SK-N-SH treated with all-trans-retinoic acid at 6 μM for 48 hours (cell line): ENCODE measurements at regions not wholly inside any gene's neighbourhood (a gene's known extent, or its start where the extent isn't known, plus 50 kb on each side); places are given as distances from the start of the nearest gene placed in this dataset.

Experiments used
- ATAC-seq: fragments of 200-7000 bp; cut with Tn5 transposase; 3 replicates; pipeline ENCODE4 v1.9.1; 2020; ENCODE audit warnings: mild to moderate bottlenecking, moderate library complexity
- CSDC2 ChIP-seq: fragments of 250-450 bp; sonication (Bioruptor Pico); IDR thresholded peaks from 2 replicates; pipeline ENCODE4 v1.5.0; 2020; ENCODE audit warnings: mild to moderate bottlenecking, moderate library complexity
- CSRNP3 ChIP-seq: fragments of 250-450 bp; sonication (Bioruptor Pico); IDR thresholded peaks from 2 replicates; pipeline ENCODE4 v1.5.1; 2021; ENCODE audit warnings: mild to moderate bottlenecking, moderate library complexity
- ESRRG ChIP-seq: fragments of 250-450 bp; sonication (Bioruptor Pico); IDR thresholded peaks from 2 replicates; pipeline ENCODE4 v1.6.1; 2021; ENCODE audit warnings: mild to moderate bottlenecking
- GLIS3 ChIP-seq: fragments of 250-450 bp; sonication (Bioruptor Pico); IDR thresholded peaks from 2 replicates; pipeline ENCODE4 v1.5.0; 2020; ENCODE audit warnings: mild to moderate bottlenecking, moderate library complexity
- ISL1 ChIP-seq: fragments of 250-450 bp; sonication (Bioruptor Pico); IDR thresholded peaks from 2 replicates; pipeline ENCODE4 v2.1.2; 2022; ENCODE audit warnings: mild to moderate bottlenecking, moderate library complexity
- OSR1 ChIP-seq: fragments of 250-450 bp; sonication (Bioruptor Pico); IDR thresholded peaks from 2 replicates; pipeline ENCODE4 v1.8.0; 2022; ENCODE audit warnings: moderate library complexity, mild to moderate bottlenecking, inconsistent platforms
- PATZ1 ChIP-seq: fragments of 250-450 bp; sonication (Bioruptor Pico); IDR thresholded peaks from 2 replicates; pipeline ENCODE4 v1.8.0; 2020; ENCODE audit warnings: mild to moderate bottlenecking, moderate library complexity, borderline replicate concordance
- POU6F1 ChIP-seq: fragments of 250-450 bp; sonication (Bioruptor Pico); IDR thresholded peaks from 2 replicates; pipeline ENCODE4 v1.8.0; 2021; ENCODE audit warnings: low read depth, mild to moderate bottlenecking, moderate library complexity, borderline replicate concordance
- PPARA ChIP-seq: fragments of 250-450 bp; sonication (Bioruptor Pico); IDR thresholded peaks from 2 replicates; pipeline ENCODE4 v1.5.0; 2020; ENCODE audit warnings: mild to moderate bottlenecking, borderline replicate concordance
- SNAI2 ChIP-seq: fragments of 250-450 bp; sonication (Bioruptor Pico); IDR thresholded peaks from 2 replicates; pipeline ENCODE4 v1.5.0; 2020; ENCODE audit warnings: mild to moderate bottlenecking, moderate library complexity
- TCF4 ChIP-seq: fragments of 250-450 bp; sonication (Bioruptor Pico); IDR thresholded peaks from 2 replicates; pipeline ENCODE4 v1.8.0; 2021; ENCODE audit warnings: mild to moderate bottlenecking, moderate library complexity, borderline replicate concordance
- TOX ChIP-seq: fragments of 250-450 bp; sonication (Bioruptor Pico); IDR thresholded peaks from 2 replicates; pipeline ENCODE4 v1.8.0; 2021; ENCODE audit warnings: mild to moderate bottlenecking, moderate library complexity, borderline replicate concordance
- ZC3H10 ChIP-seq: fragments of 250-450 bp; sonication (Bioruptor Pico); IDR thresholded peaks from 2 replicates; pipeline ENCODE4 v1.5.1; 2021; ENCODE audit warnings: mild to moderate bottlenecking, moderate library complexity
- ZFP3 ChIP-seq: fragments of 250-450 bp; sonication (Bioruptor Pico); IDR thresholded peaks from 2 replicates; pipeline ENCODE4 v1.5.0; 2020; ENCODE audit warnings: mild to moderate bottlenecking, moderate library complexity
- ZFP30 ChIP-seq: fragments of 450-650 bp; formaldehyde crosslinking; IDR thresholded peaks from 2 replicates; pipeline ENCODE4 v1.5.0; 2022; ENCODE audit warnings: mild to moderate bottlenecking, moderate library complexity
- ZNF565 ChIP-seq: fragments of 450-650 bp; formaldehyde crosslinking; conservative IDR thresholded peaks from 2 replicates; pipeline ENCODE4 v1.5.0; 2020; ENCODE audit warnings: low read depth, mild to moderate bottlenecking, moderate library complexity
- ZNF70 ChIP-seq: fragments of 450-650 bp; formaldehyde crosslinking; IDR thresholded peaks from 2 replicates; pipeline ENCODE4 v1.5.0; 2020; ENCODE audit warnings: mild to moderate bottlenecking, moderate library complexity
- ZNF8 ChIP-seq: fragments of 450-650 bp; formaldehyde crosslinking; IDR thresholded peaks from 2 replicates; pipeline ENCODE4 v1.5.0; 2020; ENCODE audit warnings: mild to moderate bottlenecking, moderate library complexity
- TF ChIP-seq, protein P1 (sequence below): fragments of 250-450 bp; sonication (Bioruptor Pico); IDR thresholded peaks from 2 replicates; pipeline ENCODE4 v1.5.1; 2020; ENCODE audit warnings: low read depth, mild to moderate bottlenecking, moderate library complexity

GRCh38 chr5:82804155-82804690, 273.0 kb downstream of the TMEM167A start:
- TF ChIP-seq TCF4 (no peak), ZFP30 (CRISPR knock-in tag) (no peak), ZFP3 (CRISPR knock-in tag) (no peak), SNAI2 (CRISPR knock-in tag) (no peak), ZNF8 (CRISPR knock-in tag) (no peak)
- TF ChIP-seq, protein P1, sequence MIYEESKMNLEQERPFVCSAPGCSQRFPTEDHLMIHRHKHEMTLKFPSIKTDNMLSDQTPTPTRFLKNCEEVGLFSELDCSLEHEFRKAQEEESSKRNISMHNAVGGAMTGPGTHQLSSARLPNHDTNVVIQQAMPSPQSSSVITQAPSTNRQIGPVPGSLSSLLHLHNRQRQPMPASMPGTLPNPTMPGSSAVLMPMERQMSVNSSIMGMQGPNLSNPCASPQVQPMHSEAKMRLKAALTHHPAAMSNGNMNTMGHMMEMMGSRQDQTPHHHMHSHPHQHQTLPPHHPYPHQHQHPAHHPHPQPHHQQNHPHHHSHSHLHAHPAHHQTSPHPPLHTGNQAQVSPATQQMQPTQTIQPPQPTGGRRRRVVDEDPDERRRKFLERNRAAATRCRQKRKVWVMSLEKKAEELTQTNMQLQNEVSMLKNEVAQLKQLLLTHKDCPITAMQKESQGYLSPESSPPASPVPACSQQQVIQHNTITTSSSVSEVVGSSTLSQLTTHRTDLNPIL (CRISPR knock-in tag), result no peak
- no peak for ATAC-seq

DNA sequence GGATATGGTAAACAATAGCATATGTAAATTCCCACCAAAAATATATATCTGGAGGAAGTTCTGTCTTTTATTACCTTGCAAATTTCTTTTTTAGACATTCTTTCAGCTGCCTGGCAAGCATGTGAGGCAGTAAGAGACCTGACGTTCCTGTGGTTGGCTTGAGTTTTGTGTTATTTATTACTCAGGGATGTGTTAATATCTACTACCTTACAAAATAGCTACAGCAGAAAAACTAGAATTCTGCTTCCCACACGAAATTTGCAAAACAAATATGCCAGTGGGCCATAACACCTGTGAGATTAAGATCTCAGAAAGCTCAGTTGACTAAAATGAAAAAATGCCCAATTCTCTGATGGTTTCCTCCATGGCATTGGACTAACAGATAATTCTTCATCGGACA, 274.2 kb downstream of the TMEM167A start:
- TF ChIP-seq POU6F1 (CRISPR knock-in tag) (no peak), ZFP30 (CRISPR knock-in tag) (no peak), SNAI2 (CRISPR knock-in tag) (no peak), OSR1 (CRISPR knock-in tag) (no peak), GLIS3 (CRISPR knock-in tag) (no peak)
- TF ChIP-seq, protein P1 (CRISPR knock-in tag), result no peak
- ATAC-seq, result no peak

DNA sequence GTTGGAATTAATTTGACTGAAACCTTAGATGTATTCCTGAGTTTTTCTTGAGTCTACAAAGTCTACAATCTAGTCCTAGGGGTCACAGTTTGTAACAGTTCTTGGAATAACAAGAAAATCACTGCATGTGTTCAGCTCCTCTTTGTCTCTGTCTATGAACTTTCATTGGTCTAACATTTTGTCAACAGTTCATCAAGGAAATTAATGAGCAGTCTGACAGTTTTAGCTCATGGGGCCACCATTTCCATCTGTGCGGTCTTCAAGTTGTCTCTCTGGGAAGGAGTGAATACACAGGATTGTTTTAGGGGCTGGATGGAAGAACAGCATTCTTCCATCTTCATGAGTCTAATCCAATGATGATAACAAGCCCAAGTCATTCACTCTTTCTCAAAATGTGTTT, 276.4 kb downstream of the TMEM167A start:
- no peak for ATAC-seq
- TF ChIP-seq CSRNP3 (CRISPR knock-in tag) (no peak), TOX (CRISPR knock-in tag) (no peak), ZFP3 (CRISPR knock-in tag) (no peak), PPARA (CRISPR knock-in tag) (no peak), ZC3H10 (CRISPR knock-in tag) (no peak), TCF4 (no peak), OSR1 (CRISPR knock-in tag) (no peak)

DNA sequence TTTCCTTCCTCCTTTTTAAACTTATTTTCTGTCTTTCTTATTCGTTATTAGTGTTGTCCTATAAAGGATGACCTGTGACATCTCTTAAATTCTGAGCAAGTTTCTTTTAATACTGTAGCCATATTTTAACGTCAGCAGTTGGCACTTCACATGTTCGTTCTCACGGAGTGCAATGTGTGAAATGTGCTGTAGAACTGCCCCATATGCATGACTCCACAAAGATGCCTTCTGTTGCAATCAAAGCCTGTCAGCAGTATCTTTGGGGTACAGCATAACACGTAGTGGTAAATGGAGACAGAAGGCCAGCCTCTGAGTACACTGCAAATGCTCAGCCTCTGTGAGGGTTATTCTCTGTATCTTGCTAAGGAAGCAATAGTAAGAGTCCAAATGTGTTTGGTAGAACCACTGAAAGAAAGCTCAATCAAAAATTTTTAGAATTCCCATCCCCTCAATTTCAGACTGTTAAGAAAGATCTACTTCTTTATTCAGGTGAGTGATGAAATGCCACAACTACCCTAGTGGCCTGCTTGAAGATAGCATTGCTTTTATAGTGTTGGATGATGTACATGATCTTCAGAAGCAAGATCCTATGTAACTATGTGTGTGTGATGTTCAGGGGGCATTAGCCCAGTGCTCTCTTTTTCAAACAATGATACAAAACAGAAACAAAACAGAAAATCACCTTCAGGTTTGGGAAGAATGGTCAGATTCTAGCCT, 277.7 kb downstream of the TMEM167A start:
- TF ChIP-seq ZNF70 (no peak), ZC3H10 (CRISPR knock-in tag) (no peak), ISL1 (CRISPR knock-in tag) (no peak), ESRRG (CRISPR knock-in tag) (no peak), ZFP30 (CRISPR knock-in tag) (no peak), ZNF565 (CRISPR knock-in tag) (no peak), OSR1 (CRISPR knock-in tag) (no peak), PATZ1 (CRISPR knock-in tag) (no peak), CSDC2 (no peak)
- TF ChIP-seq, protein P1 (CRISPR knock-in tag), result no peak
- no peak for ATAC-seq
